ENCODE measurements at regions not wholly inside any gene's neighbourhood (a gene's known extent, or its start where the extent isn't known, plus 50 kb on each side); places are given as distances from the start of the nearest gene placed in this dataset.

GRCh38 chr10:105597312-105597711 is 956.2 kb downstream of the SORCS3 start:
- Histone ChIP-seq H3K36me3 (ENCODE audit: low read length) (no peaks in the 10 kb centered on the region), H3K9me3 (ENCODE audit: insufficient read depth, low read length) (no peaks in the 10 kb centered on the region), H4K20me1 (ENCODE audit: low read depth, low read length) (no peaks in the 10 kb centered on the region), H3K27ac (ENCODE audit: low read depth, low read length) (no peak overlapping the region), H3K4me3 (ENCODE audit: insufficient read depth, low read length, poor library complexity, severe bottlenecking) (no peak overlapping the region), H3K9ac (ENCODE audit: low read length) (no peak overlapping the region), H3F3A (ENCODE audit: insufficient read depth) (no peaks in the 10 kb centered on the region), H3K27me3 (ENCODE audit: low read length) (no peaks in the 10 kb centered on the region), H3K9me2 (replicated peaks; ENCODE audit: insufficient read depth, low read length) (no peaks in the 10 kb centered on the region), H3K79me2 (ENCODE audit: insufficient read depth, low read length) (no peaks in the 10 kb centered on the region), H3K4me2 (ENCODE audit: low read depth, low read length, poor library complexity, severe bottlenecking) (no peak overlapping the region), H2AFZ (ENCODE audit: low read depth, low read length, severe bottlenecking) (no peak overlapping the region)
- TF ChIP-seq EZH2phosphoT487 (conservative IDR thresholded peaks at IDR 0.05; ENCODE audit: low read length) (no peak), CTCF (IDR thresholded peaks at IDR 0.05; ENCODE audit: insufficient read depth, low read length, poor library complexity, severe bottlenecking) (no peak)

- Histone ChIP-seq H3F3A (ENCODE audit: insufficient read depth) (no peaks in the 10 kb centered on the region), H3K79me2 (ENCODE audit: insufficient read depth, low read length) (no peaks in the 10 kb centered on the region), H3K4me2 (ENCODE audit: low read depth, low read length, poor library complexity, severe bottlenecking) (no peak overlapping the region), H3K27me3 (ENCODE audit: low read length) (no peaks in the 10 kb centered on the region), H3K36me3 (ENCODE audit: low read length) (no peaks in the 10 kb centered on the region), H3K9me2 (replicated peaks; ENCODE audit: insufficient read depth, low read length) (no peaks in the 10 kb centered on the region), H3K9ac (ENCODE audit: low read length) (no peak overlapping the region), H3K9me3 (ENCODE audit: insufficient read depth, low read length) (no peaks in the 10 kb centered on the region), H2AFZ (ENCODE audit: low read depth, low read length, severe bottlenecking) (no peak overlapping the region), H3K4me3 (ENCODE audit: insufficient read depth, low read length, poor library complexity, severe bottlenecking) (no peak overlapping the region), H4K20me1 (ENCODE audit: low read depth, low read length) (no peaks in the 10 kb centered on the region), H3K27ac (ENCODE audit: low read depth, low read length) (no peak overlapping the region)
- TF ChIP-seq EZH2phosphoT487 (conservative IDR thresholded peaks at IDR 0.05; ENCODE audit: low read length) (no peak), CTCF (IDR thresholded peaks at IDR 0.05; ENCODE audit: insufficient read depth, low read length, poor library complexity, severe bottlenecking) (no peak)
These were observed 955.7 kb downstream of the SORCS3 start for GRCh38 chr10:105596749-105597148.

- Histone ChIP-seq H3K4me3 (ENCODE audit: insufficient read depth, low read length, poor library complexity, severe bottlenecking) (no peak overlapping the region), H2AFZ (ENCODE audit: low read depth, low read length, severe bottlenecking) (no peak overlapping the region), H3K4me2 (ENCODE audit: low read depth, low read length, poor library complexity, severe bottlenecking) (no peak overlapping the region), H3K27ac (ENCODE audit: low read depth, low read length) (no peak overlapping the region), H3K9me2 (replicated peaks; ENCODE audit: insufficient read depth, low read length) (no peaks in the 10 kb centered on the region), H3K9me3 (ENCODE audit: insufficient read depth, low read length) (no peaks in the 10 kb centered on the region), H3K79me2 (ENCODE audit: insufficient read depth, low read length) (no peaks in the 10 kb centered on the region), H3F3A (ENCODE audit: insufficient read depth) (no peaks in the 10 kb centered on the region), H3K36me3 (ENCODE audit: low read length) (no peaks in the 10 kb centered on the region), H3K9ac (ENCODE audit: low read length) (no peak overlapping the region), H3K27me3 (ENCODE audit: low read length) (no peaks in the 10 kb centered on the region), H4K20me1 (ENCODE audit: low read depth, low read length) (no peaks in the 10 kb centered on the region)
- no peak for TF ChIP-seq CTCF (IDR thresholded peaks at IDR 0.05; ENCODE audit: insufficient read depth, low read length, poor library complexity, severe bottlenecking)
- no peak for TF ChIP-seq EZH2phosphoT487 (conservative IDR thresholded peaks at IDR 0.05; ENCODE audit: low read length)
These were observed 953.2 kb downstream of the SORCS3 start for GRCh38 chr10:105594296-105594695.
